Suprapubic skin (tissue), 4 donors: ENCODE measurements at regions not wholly inside any gene's neighbourhood (a gene's known extent, or its start where the extent isn't known, plus 50 kb on each side); places are given as distances from the start of the nearest gene placed in this dataset.
A peak's percentile ranks its signal among the peaks of the same experiment; 100 is the strongest.

Experiments used
- DNase-seq, 2 donors: peaks; one replicate each; pipeline ENCODE4 v3.0.0-alpha.2; 2019; ENCODE audit warnings: low spot score in 2 of 2
- H3K27ac ChIP-seq: fragments of 200-600 bp; sonication (generic); one replicate; pipeline ENCODE4 v1.5.1; 2019
- H3K27me3 ChIP-seq: fragments of 200-600 bp; sonication (generic); one replicate; pipeline ENCODE4 v1.5.1; 2019
- H3K36me3 ChIP-seq: fragments of 200-600 bp; sonication (generic); one replicate; pipeline ENCODE4 v1.5.1; 2019
- H3K4me1 ChIP-seq: fragments of 200-600 bp; sonication (generic); one replicate; pipeline ENCODE4 v1.5.1; 2019
- H3K4me3 ChIP-seq: fragments of 200-600 bp; sonication (generic); one replicate; pipeline ENCODE4 v1.5.1; 2019; ENCODE audit warnings: mild to moderate bottlenecking
- H3K9me3 ChIP-seq: fragments of 200-600 bp; sonication (generic); one replicate; pipeline ENCODE4 v1.5.1; 2019
- CTCF ChIP-seq, 2 donors: fragments of 200-600 bp in 1 of 2; fragments of 450-650 bp in 1 of 2; sonication (generic) in 1 of 2; IDR thresholded peaks; one replicate each; pipeline ENCODE4 v1.5.1; 2016 to 2019; ENCODE audit warnings: antibody characterized with exemption in 2 of 2, mild to moderate bottlenecking in 1 of 2, moderate library complexity in 1 of 2
- EP300 ChIP-seq: sonication (generic); formaldehyde crosslinking; IDR thresholded peaks from one replicate; pipeline ENCODE4 v1.6.1; 2017; ENCODE audit warnings: antibody characterized with exemption
- POLR2A ChIP-seq, 2 donors: fragments of 450-650 bp; IDR thresholded peaks; one replicate each; pipeline ENCODE4 v1.6.1; 2017; ENCODE audit warnings: antibody characterized with exemption in 2 of 2, mild to moderate bottlenecking in 2 of 2, moderate library complexity in 2 of 2
- POLR2AphosphoS5 ChIP-seq, 3 donors: sonication (generic); formaldehyde crosslinking; IDR thresholded peaks; one replicate each; pipeline ENCODE4 v1.6.1; 2017; ENCODE audit warnings: antibody characterized with exemption in 3 of 3
- WGBS: methylation state at CpG from one replicate; pipeline ENCODE4 v1.1.5; 2018; 5-methylcytosine and 5-hydroxymethylcytosine counted together

DNA sequence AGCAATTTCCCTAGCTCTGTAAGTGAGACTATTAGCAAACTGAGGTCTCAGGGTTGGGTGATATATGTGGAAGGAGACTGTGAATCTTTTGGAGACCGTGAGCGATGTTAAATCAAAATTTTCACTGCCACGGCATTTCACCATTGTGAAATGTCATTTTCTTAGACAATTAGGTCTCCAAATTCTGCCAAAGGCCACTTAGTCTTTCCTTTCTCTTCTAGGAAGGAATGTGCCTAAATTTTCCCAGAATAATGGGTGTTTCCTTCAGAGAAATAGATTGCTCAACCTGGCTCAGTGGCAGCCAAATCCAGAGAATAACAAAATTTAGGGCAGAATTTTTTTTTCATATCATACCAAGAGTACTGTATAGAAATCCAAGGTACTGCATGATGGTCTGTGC lies 64.5 kb upstream of the SCEL start:
- Histone ChIP-seq H3K9me3 (no peaks in the 10 kb centered on the region), H3K36me3 (no peaks in the 10 kb centered on the region), H3K4me3 (no peak overlapping the region), H3K4me1 (peaks cover 6% of the 10 kb centered on the region), H3K27ac (peak overlapping the region; percentile 75), H3K27me3 (no peaks in the 10 kb centered on the region)
- DNase-seq = no peak
- TF ChIP-seq POLR2AphosphoS5 (IDR thresholded peaks at IDR 0.05) (peak in 2 of 3 donors; percentile 23 to 51), CTCF (IDR thresholded peaks at IDR 0.05) (no peak)
- WGBS = 56% methylated on average over 3 of the region's 3 CpGs

DNA sequence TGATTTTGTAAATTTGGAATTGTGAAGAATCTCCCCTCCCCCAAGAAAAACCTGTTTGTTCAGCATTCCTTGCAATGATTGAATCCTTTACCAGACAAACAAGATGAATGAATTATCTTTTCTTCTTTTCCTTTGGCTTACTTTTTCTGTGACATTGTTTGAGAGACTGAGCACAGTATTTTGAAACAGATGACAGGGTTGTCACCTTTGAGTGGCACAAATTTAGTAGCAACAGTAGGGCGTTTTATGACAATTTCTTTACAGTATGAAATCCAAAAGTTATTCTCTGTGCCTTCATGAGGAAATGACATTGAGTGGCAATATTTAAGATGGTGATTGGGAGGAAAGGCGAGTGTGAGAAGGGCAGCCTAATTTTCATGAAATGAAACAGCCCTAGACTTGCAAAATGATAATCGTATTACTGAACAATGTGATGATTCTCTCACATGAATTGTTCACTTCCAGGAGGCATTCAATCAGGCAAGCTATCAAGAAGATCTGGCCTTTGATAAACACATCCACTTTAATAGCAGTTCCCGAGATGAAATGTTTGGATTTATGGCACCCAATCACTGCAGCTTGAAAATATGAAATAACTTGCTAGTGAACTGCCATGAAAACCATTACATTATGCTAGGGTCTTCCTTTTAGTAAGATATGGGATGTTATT lies 68.6 kb upstream of the SCEL start:
- no peak overlapping the region for H3K27ac ChIP-seq
- no peak overlapping the region for H3K4me3 ChIP-seq
- H3K27me3 ChIP-seq = no peaks in the 10 kb centered on the region
- peaks cover 16% of the 10 kb centered on the region for H3K4me1 ChIP-seq
- no peak for DNase-seq
- TF ChIP-seq POLR2A (IDR thresholded peaks at IDR 0.05) = no peak
- TF ChIP-seq EP300 = no peak
- TF ChIP-seq POLR2AphosphoS5 (IDR thresholded peaks at IDR 0.05) = no peak
- no peak for TF ChIP-seq CTCF (IDR thresholded peaks at IDR 0.05)
- no peaks in the 10 kb centered on the region for H3K9me3 ChIP-seq
- 60% methylated on average over 4 of the region's 4 CpGs for WGBS
- no peaks in the 10 kb centered on the region for H3K36me3 ChIP-seq

GRCh38 chr13:77465603-77466195 lies 69.8 kb upstream of the SCEL start:
- TF ChIP-seq POLR2A (IDR thresholded peaks at IDR 0.05) (no peak), CTCF (IDR thresholded peaks at IDR 0.05) (no peak), EP300 (no peak), POLR2AphosphoS5 (IDR thresholded peaks at IDR 0.05) (no peak)
- no peak for DNase-seq
- H3K27ac ChIP-seq = no peak overlapping the region

DNA sequence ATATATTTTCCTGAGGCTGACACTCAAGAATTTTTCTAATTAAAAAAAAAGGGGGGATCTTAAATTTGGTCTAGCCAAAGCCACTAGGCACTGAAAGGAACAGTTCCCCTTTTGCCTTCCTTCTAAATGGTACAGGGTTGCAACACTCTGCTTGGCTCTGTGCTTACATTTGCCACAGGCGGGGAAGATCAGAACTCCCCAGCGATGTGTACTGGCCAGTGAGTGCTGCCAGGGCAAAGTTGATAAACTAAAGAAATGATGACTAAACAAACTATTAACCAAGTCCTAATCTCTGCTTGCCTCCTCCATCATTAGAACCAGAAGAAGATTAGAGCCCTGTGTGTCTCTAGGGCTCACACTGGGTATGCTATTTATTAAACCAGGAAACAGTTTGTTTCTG lies 75.3 kb upstream of the SCEL start:
- 24% methylated on average over 2 of the region's 2 CpGs for WGBS
- no peaks in the 10 kb centered on the region for H3K9me3 ChIP-seq
- DNase-seq = no peak
- no peaks in the 10 kb centered on the region for H3K36me3 ChIP-seq
- no peak overlapping the region for H3K27ac ChIP-seq
- no peaks in the 10 kb centered on the region for H3K27me3 ChIP-seq
- TF ChIP-seq POLR2AphosphoS5 (IDR thresholded peaks at IDR 0.05) (peak in 1 of 3 donors; percentile 58), POLR2A (IDR thresholded peaks at IDR 0.05) (no peak)
- no peak overlapping the region for H3K4me3 ChIP-seq
- peaks cover 6% of the 10 kb centered on the region for H3K4me1 ChIP-seq

More at GRCh38 chr13:77465603-77466195, 69.8 kb upstream of the SCEL start:
- Histone ChIP-seq H3K9me3 (no peaks in the 10 kb centered on the region), H3K4me1 (peaks cover 14% of the 10 kb centered on the region), H3K4me3 (no peak overlapping the region), H3K27me3 (no peaks in the 10 kb centered on the region), H3K36me3 (no peaks in the 10 kb centered on the region)

DNA sequence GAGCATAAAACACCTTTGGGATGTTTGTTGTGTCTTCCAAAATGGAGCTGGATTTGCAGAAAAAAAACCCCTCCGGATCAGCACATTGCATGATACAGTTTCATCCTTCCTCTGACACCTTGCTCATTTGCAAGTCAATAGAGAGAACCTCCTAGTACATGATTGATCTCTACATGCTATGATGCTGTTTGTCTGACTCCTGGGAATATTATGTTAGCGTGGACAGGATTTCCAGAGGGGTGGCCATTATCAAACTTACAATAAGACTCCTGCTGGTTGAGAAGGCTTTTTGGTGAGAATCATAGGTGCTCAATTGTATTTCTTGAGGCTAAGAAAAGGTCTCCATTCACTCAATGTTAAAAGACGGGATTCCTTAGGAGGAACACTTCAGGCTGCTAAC lies 75.9 kb upstream of the SCEL start:
- Histone ChIP-seq H3K4me1 (peaks cover 3% of the 10 kb centered on the region), H3K27me3 (no peaks in the 10 kb centered on the region), H3K4me3 (no peak overlapping the region), H3K36me3 (no peaks in the 10 kb centered on the region), H3K9me3 (no peaks in the 10 kb centered on the region), H3K27ac (no peak overlapping the region)
- DNase-seq = no peak
- WGBS = 83% methylated on average over 3 of the region's 3 CpGs
- no peak for TF ChIP-seq POLR2AphosphoS5 (IDR thresholded peaks at IDR 0.05)
- no peak for TF ChIP-seq CTCF (IDR thresholded peaks at IDR 0.05)
- TF ChIP-seq EP300 = no peak
- TF ChIP-seq POLR2A (IDR thresholded peaks at IDR 0.05) = no peak
